SHP77 (cell line): ENCODE measurements at regions not wholly inside any gene's neighbourhood (a gene's known extent, or its start where the extent isn't known, plus 50 kb on each side); places are given as distances from the start of the nearest gene placed in this dataset.
"Not testable (repeated sequence)": the region's sequence is repeated elsewhere in the genome, so short reads cannot be mapped to it uniquely, and the experiment has no call there.

ENCODE experiments used
- DNase-seq, 2 experiments: peaks; one replicate each; lab custom pipeline; 2025; lab: John Stamatoyannopoulos, UW

- DNase-seq, result peak; percentile 91 to 92
Measured at GRCh38 chr2:216775043-216775453, 79.7 kb upstream of the IGFBP5 start.

GRCh38 chr2:216774620-216775019 is 79.3 kb upstream of the IGFBP5 start:
- DNase-seq, result peak; percentile 39 to 75

- DNase-seq, result no peak
Measured at GRCh38 chr2:216774180-216774579, 78.8 kb upstream of the IGFBP5 start.

GRCh38 chr2:216773072-216773471 is 77.7 kb upstream of the IGFBP5 start:
- peak; percentile 61 to 84 for DNase-seq

DNA sequence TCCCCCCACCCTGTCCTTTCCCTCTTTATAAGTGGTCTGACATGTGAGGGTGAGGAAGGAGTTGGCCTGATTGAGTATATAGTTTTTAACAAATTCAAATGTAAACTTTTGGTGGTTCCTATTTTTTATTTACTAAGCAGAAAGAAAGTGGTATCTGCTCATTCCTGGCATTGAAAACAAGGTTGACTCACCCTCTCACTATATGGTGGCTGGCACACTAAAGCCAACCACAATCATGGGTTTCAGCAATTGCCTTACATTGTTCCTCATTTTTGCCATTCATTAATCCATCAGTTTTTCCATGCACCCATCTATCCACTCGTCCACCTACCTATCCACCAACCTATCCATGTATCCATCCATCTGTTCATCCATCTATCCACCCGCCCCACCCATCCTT is 75.4 kb upstream of the IGFBP5 start:
- DNase-seq, result no peak

DNA sequence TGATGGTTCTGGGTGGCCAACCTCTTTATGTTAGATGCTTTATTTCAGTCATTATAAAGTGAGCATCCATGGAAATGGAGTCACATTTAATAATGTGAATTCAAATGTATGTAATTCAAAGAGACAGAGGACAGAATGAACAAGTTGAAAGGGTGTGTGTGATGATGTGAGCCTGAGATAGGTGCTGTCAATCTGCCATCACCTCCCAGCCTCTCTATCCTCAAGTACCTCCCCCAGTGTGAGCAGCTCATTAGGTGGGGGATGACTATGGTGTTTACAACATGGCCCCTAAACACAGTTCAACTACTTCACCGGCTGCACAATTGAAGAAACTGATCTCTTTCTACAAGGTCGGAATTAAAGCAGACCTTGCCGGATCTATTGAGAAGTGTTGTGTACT is 74.7 kb upstream of the IGFBP5 start:
- DNase-seq, result no peak

DNA sequence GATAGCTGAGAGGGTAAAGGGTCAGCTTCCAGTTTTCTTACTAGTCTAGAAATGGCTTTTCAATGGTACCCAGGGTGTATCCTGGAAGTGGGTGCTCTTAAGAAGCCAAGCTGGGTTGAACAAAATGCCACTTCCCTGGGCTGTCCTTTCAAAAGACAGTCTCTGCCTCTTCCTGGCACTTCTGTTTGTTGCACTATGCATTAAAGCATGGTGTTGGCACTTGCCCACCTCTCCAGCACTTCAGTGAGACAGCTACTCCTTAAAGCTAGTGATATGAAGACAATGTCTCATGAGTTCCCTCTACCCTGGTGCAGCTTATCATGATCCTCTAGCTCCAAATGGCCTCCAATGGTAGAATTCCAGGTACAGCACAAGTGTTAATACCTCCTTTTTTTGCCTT is 74.3 kb upstream of the IGFBP5 start:
- no peak for DNase-seq

GRCh38 chr2:216768908-216769411 is 73.6 kb upstream of the IGFBP5 start:
- no peak for DNase-seq

DNA sequence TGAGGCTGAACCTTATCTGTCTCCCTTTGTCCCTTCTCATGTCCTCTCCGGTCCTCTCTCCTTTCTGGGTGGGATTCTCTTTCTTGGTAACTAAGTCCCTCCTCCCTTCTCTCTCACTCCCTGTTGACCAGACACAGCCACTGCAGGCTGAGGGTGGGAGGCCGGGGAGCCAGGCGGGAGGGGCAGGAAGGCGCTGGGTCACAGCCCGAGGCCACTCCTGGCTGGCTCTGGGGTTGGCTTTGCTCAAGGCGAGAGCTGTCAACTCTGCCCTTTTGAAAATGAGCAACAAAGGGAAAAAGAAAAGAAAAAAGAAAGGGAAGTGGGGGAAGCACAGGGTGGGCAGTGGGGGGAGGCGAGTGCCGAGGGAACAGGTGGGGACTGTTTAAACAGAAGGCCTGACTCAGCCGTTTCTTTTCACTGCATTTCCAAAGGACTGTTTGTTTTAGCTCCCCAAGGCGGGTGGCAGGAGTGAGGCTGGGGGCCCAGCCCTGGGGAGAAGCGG is 70.5 kb upstream of the IGFBP5 start:
- peak; percentile 96 to 98 for DNase-seq

GRCh38 chr2:216763396-216763795 is 68.0 kb upstream of the IGFBP5 start:
- DNase-seq, result no peak

GRCh38 chr2:216761809-216762208 is 66.5 kb upstream of the IGFBP5 start:
- no peak for DNase-seq

GRCh38 chr2:216761133-216761532 is 65.8 kb upstream of the IGFBP5 start:
- DNase-seq, result peak; percentile 33 to 46

DNA sequence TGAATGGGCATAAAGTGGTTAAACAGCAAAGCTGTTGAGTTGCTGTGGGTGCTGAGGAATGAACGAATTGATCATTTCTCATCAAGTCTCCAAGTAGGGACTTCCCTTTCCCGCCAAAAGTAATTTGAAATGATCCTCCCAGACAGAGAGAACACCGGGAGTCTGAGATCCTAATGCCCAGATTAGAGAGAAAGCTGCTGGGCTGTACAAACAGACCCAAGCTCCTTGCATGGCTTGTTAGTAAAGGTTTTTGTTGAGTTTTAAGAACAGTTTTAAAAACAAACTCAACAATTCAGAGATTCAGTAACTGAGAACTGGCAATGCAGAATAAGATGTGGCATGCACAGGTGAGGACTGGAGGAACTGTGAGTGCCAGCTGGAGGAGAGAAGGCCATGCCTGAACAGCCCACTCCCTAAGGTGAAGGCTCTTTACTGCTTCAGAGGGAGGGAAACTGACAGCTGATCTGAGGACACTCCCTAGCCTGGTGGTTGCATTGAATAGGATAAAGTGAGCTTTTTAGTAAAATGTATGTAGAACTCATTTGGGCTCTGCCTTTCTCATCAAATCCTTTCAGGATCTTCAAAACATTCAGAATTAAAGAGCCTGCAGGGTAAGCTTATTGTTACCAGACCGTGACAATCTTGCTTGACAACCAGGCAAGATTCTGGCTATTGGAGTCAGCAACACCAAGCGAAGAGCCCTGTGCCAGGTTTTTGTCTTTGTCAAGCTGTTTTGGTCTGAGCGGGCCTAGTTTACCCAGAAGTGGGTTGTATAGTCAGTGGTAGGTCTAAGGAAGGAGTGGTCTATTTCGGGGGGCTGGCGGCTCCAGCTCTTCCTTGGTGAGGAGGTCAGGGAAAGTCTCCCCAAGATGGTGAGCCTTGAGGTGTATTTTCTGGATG is 63.2 kb upstream of the IGFBP5 start:
- DNase-seq, result no peak

- no peak for DNase-seq
Measured at GRCh38 chr2:216757532-216757931, 62.2 kb upstream of the IGFBP5 start.

GRCh38 chr2:216756435-216756834 is 61.1 kb upstream of the IGFBP5 start:
- DNase-seq, result no peak

DNA sequence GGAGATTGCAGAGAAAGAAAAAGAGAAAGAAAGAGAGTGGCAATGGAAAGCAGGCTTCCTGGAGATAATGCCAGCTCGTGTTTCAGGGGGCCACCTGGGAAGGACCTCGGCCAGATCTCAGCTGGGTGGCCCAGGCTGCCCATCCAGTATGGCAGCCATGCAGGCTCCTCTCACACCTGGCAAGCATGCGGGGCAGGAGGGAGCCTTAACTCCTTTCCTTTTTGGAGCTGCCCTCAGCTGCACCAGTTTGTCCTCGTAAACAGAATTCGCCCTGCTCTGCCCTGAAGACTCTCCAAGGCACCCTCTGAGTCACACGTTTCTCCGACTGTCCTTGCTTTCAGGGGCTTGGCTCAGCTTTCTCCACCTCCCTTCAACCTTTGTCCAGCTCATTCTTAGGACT is 59.5 kb upstream of the IGFBP5 start:
- no peak for DNase-seq

DNA sequence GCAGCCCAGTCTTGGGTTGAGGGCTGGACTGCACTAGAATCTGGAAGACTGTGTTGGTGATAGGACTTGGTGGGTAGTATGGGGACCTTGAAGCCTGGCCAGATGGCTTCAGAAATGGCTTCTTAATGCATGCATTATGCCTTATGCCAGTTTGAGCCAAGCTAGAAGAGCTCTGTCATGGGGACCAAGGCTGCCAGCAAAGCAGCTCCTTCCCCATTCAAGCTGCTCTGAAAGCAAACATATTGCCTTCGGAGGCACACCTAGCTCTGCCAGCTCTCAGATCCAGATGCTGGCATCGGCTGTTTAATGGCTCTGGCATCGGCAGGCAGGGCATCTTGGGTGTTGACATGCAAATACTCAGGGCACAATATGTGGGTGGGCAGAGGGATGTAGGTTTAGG is 59.0 kb upstream of the IGFBP5 start:
- no peak for DNase-seq

DNA sequence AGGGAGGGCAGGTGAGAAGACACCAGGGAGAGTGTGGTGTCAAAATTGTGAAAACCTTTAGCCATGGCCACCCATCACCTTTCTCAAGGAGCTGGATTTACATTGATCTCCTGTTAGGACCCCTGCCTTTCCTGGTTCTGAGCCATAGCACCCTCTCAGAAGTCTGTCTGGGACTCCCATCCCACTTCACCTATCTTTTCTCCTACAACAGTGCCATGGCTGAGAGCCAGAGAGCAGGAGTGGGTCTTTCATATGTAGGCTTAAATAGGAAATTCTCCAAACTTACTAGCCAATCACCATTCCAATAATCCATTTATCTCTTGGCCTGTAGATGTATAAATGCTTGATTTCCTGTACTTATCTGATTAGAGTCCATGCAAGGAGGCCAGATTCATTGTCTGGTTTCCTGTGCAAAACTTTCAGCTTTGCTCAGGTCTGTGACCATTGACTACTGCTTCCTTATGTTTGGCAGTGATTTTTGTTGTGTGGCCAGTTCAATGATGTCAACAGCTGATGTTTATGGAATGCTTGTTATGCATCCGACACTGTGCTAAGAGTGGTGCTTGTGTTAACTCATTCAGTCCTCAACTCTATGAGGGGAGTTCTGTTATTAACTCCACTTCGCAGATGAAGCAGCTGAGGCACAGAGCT is 57.6 kb upstream of the IGFBP5 start:
- DNase-seq, result no peak

- DNase-seq, result not testable (repeated sequence)
Measured at GRCh38 chr2:216750750-216751149, 55.4 kb upstream of the IGFBP5 start.

DNA sequence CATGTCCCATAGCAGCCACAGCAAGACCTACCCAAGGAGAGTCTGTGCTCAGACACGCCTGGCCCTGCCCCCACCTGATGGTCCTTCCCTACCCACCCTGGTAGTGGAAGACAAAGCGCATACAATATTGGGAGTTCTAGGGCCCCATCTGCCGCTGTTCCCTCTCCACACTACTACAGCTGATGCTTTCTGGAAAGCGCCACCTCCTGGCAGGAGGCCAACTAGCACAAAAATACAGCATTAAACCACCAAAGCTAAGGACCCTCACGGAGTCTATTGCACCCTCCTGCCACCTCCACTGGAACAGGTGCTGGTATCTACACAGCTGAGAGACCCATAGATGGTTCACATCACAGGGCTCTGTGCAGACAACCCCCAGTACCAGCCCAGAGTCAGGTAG is 50.9 kb upstream of the IGFBP5 start:
- not testable (repeated sequence) for DNase-seq

DNA sequence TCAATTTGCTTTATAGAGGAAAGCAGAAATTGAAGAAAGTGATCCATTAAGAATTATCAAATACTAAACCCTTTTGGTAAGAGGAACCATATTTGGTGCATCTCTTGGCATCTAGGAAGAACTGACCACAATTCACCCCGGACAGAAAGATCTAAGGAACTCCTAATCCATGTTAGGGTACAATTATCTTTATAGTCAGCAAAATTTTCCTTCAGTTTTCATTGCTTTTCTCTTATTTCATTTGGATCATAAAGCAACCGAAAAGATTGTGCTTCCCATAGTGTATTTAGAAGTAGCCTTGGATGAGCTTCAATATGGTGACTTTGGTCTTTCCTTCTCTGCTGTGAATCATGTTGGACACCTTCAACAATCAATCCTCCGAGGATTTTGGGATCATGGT is 50.1 kb upstream of the IGFBP5 start:
- DNase-seq, result no peak
